NT2/D1 (cell line): ENCODE measurements at regions not wholly inside any gene's neighbourhood (a gene's known extent, or its start where the extent isn't known, plus 50 kb on each side); places are given as distances from the start of the nearest gene placed in this dataset.

Experiments
- DNase-seq: peaks from one replicate; pipeline ENCODE4 v3.0.0-alpha.2; 2011; ENCODE audit warnings: low read depth, low spot score
- H3K27me3 ChIP-seq: 2 replicates; pipeline ENCODE4 v1.6.0; 2011; ENCODE audit warnings: mild to moderate bottlenecking; ENCODE audit not compliant: insufficient read length, insufficient read depth
- H3K36me3 ChIP-seq: 2 replicates; pipeline ENCODE4 v1.6.1; 2011; ENCODE audit warnings: mild to moderate bottlenecking, low read length, mixed read lengths; ENCODE audit not compliant: insufficient read depth, insufficient read length
- H3K4me1 ChIP-seq: 2 replicates; pipeline ENCODE4 v1.5.1; 2011; ENCODE audit not compliant: insufficient read depth, insufficient read length
- H3K4me3 ChIP-seq: 2 replicates; pipeline ENCODE4 v1.5.1; 2011; ENCODE audit warnings: low read depth; ENCODE audit not compliant: insufficient read length
- H3K9ac ChIP-seq: 2 replicates; pipeline ENCODE4 v1.6.0; 2011; ENCODE audit warnings: low read depth; ENCODE audit not compliant: insufficient read length
- H3K9me3 ChIP-seq: 2 replicates; pipeline ENCODE4 v1.5.1; 2011; ENCODE audit warnings: mild to moderate bottlenecking, low read length; ENCODE audit not compliant: insufficient read depth
- SUZ12 ChIP-seq: IDR thresholded peaks from 2 replicates; pipeline ENCODE4 v1.6.1; 2011; ENCODE audit not compliant: insufficient read length, insufficient read depth; ENCODE audit errors: extremely low read depth
- YY1 ChIP-seq: IDR thresholded peaks from 2 replicates; pipeline ENCODE4 v1.6.1; 2011; ENCODE audit not compliant: insufficient read length, insufficient read depth
- ZNF274 ChIP-seq: IDR thresholded peaks from 2 replicates; pipeline ENCODE4 v1.6.1; 2011; ENCODE audit warnings: mild to moderate bottlenecking, low read depth, low read length

GRCh38 chr2:45209875-45210274 is 200.6 kb upstream of the SIX2 start:
- H3K36me3 ChIP-seq = no peaks in the 10 kb centered on the region
- TF ChIP-seq YY1 (no peak), ZNF274 (no peak), SUZ12 (no peak)
- no peak for DNase-seq
- no peaks in the 10 kb centered on the region for H3K27me3 ChIP-seq
- H3K4me3 ChIP-seq = no peak overlapping the region
- no peaks in the 10 kb centered on the region for H3K9me3 ChIP-seq
- no peaks in the 10 kb centered on the region for H3K4me1 ChIP-seq
- no peak overlapping the region for H3K9ac ChIP-seq

DNA sequence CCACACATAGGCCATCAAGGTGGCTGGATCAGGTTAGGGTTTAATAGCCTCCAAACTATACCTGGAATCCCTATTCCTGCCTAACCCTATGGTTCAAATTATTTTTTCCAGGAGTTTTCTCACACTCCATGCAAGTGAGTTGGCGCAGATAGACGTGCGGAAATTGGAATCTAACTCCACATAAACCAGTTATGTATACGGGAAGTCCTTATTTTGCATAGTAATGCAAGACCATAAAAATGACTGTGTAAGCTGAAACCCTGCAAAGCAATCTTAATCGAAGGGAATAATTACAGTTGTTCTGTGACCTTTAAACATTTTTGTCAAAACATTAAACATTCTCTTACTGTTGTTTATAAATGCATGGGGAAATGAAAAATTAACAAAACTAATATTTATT is 200.1 kb upstream of the SIX2 start:
- no peaks in the 10 kb centered on the region for H3K36me3 ChIP-seq

DNA sequence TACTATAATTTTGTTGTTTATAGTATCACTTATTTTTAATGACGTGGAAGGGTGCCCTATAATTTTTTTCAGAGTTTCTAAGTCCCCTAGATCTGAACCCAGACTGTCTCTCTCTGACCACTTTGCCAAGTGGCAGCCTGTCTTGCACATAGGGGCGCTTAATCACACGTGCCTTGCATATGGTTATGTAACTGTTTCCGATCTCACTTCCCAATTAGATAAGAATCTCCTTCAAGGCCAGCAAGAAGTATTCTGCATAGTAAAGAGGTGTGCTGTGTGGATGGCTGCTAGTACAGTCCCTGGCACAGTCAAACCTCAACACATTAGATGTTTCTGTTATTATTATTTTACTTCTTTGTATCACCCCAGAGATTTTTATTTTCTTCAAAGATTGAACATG is 197.8 kb upstream of the SIX2 start:
- DNase-seq = no peak
- TF ChIP-seq ZNF274 = no peak
- no peaks in the 10 kb centered on the region for H3K4me1 ChIP-seq
- no peaks in the 10 kb centered on the region for H3K9me3 ChIP-seq
- no peak overlapping the region for H3K4me3 ChIP-seq
- H3K9ac ChIP-seq = no peak overlapping the region
- no peaks in the 10 kb centered on the region for H3K27me3 ChIP-seq
- no peaks in the 10 kb centered on the region for H3K36me3 ChIP-seq

More for the DNA sequence above, 200.1 kb upstream of the SIX2 start:
- no peaks in the 10 kb centered on the region for H3K27me3 ChIP-seq
- no peak overlapping the region for H3K9ac ChIP-seq
- no peak overlapping the region for H3K4me3 ChIP-seq
- no peak for TF ChIP-seq ZNF274
- no peak for TF ChIP-seq YY1
- TF ChIP-seq SUZ12 = no peak
- H3K4me1 ChIP-seq = no peaks in the 10 kb centered on the region
- no peaks in the 10 kb centered on the region for H3K9me3 ChIP-seq
- DNase-seq = no peak

DNA sequence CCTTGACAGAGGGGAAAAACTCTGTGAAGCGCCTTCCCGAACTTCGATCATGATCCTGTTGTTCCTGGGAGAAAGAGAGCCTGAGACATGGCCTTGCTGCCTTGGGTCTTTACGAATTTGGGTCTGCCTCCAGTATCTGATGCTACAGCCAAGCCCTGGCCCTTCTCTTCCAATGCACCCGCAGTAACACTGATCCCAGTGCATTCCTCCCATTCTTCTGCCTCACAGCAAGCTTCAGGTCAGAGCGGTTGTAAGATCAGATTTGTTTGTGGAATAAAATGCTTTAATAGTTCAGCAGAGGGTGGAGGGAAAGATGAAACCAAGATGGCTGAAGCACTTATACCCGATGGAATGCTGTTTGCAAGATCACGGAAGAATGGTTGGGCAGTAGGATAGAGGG is 196.7 kb upstream of the SIX2 start:
- no peak overlapping the region for H3K4me3 ChIP-seq
- H3K36me3 ChIP-seq = no peaks in the 10 kb centered on the region
- H3K4me1 ChIP-seq = no peaks in the 10 kb centered on the region
- no peak overlapping the region for H3K9ac ChIP-seq
- no peaks in the 10 kb centered on the region for H3K9me3 ChIP-seq
- no peak for DNase-seq
- H3K27me3 ChIP-seq = no peaks in the 10 kb centered on the region
- no peak for TF ChIP-seq SUZ12

- Histone ChIP-seq H3K4me3 (no peak overlapping the region), H3K9me3 (no peaks in the 10 kb centered on the region), H3K27me3 (no peaks in the 10 kb centered on the region), H3K9ac (no peak overlapping the region), H3K36me3 (no peaks in the 10 kb centered on the region), H3K4me1 (no peaks in the 10 kb centered on the region)
- no peak for DNase-seq
- TF ChIP-seq ZNF274 (no peak), SUZ12 (no peak), YY1 (no peak)
Measured at GRCh38 chr2:45205480-45205879, 196.2 kb upstream of the SIX2 start.

DNA sequence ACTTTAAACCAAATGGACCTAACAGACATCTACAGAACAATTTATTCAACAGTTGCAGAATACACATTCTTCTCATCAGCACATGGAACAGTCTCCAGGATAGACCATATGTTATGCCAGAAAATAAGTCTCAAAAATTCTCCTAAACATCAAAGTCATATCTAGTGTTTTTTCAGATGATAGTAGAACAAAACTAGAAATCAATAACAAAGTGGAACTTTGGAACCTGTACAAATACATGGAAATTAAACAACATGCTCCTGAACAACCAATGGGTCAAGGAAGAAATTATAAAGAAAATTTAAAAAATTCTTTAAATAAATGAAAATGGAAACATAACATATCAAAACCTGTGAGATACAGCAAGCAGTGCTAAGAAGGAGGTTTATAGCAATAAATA is 194.1 kb upstream of the SIX2 start:
- DNase-seq = no peak
- no peak overlapping the region for H3K4me3 ChIP-seq
- TF ChIP-seq SUZ12 (no peak), ZNF274 (no peak), YY1 (no peak)
- no peak overlapping the region for H3K9ac ChIP-seq
- no peaks in the 10 kb centered on the region for H3K4me1 ChIP-seq
- H3K9me3 ChIP-seq = no peaks in the 10 kb centered on the region
- H3K36me3 ChIP-seq = no peaks in the 10 kb centered on the region
- H3K27me3 ChIP-seq = no peaks in the 10 kb centered on the region

GRCh38 chr2:45199973-45200372 is 190.7 kb upstream of the SIX2 start:
- no peaks in the 10 kb centered on the region for H3K9me3 ChIP-seq
- no peaks in the 10 kb centered on the region for H3K4me1 ChIP-seq
- no peaks in the 10 kb centered on the region for H3K27me3 ChIP-seq
- no peak overlapping the region for H3K9ac ChIP-seq
- TF ChIP-seq YY1 (no peak), SUZ12 (no peak), ZNF274 (no peak)
- DNase-seq = no peak
- H3K36me3 ChIP-seq = no peaks in the 10 kb centered on the region
- no peak overlapping the region for H3K4me3 ChIP-seq

DNA sequence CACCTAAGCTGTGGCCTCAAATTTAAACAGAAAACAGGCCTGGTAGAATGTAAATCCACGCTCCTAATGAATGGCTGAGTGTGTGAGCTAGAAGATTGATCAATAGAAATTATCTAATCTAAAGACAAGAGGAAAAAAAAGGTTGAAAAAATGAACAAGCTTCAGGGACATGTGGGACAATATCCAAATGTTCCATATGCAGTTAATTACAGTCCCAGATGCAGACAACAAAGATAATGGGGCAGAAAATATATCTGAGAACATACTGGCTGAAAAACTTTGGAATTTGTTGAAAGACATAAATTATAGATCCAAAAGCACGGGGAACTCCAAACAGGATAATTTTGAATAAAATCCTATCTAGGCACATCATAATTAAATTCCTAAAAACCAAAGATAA is 186.7 kb upstream of the SIX2 start:
- DNase-seq = no peak
- Histone ChIP-seq H3K9me3 (no peaks in the 10 kb centered on the region), H3K27me3 (no peaks in the 10 kb centered on the region), H3K36me3 (no peaks in the 10 kb centered on the region), H3K9ac (no peak overlapping the region), H3K4me1 (no peaks in the 10 kb centered on the region), H3K4me3 (no peak overlapping the region)
- TF ChIP-seq ZNF274 (no peak), SUZ12 (no peak), YY1 (no peak)
